Trophoblast cell (in vitro differentiated cells and primary cell): ENCODE measurements at regions not wholly inside any gene's neighbourhood (a gene's known extent, or its start where the extent isn't known, plus 50 kb on each side); places are given as distances from the start of the nearest gene placed in this dataset.

Experiments
- DNase-seq, 2 donors: peaks; one replicate each; pipeline ENCODE4 v3.0.0-alpha.2; 2016
- H2AFZ ChIP-seq: 2 replicates; pipeline ENCODE4 v1.6.1; 2013; ENCODE audit warnings: low read length, moderate library complexity, mild to moderate bottlenecking; ENCODE audit not compliant: insufficient read depth, poor library complexity
- H2AK5ac ChIP-seq: 2 replicates; pipeline ENCODE4 v1.6.1; 2013; ENCODE audit warnings: mild to moderate bottlenecking, low read length
- H2BK120ac ChIP-seq: 2 replicates; pipeline ENCODE4 v1.6.1; 2013; ENCODE audit warnings: low read length, mild to moderate bottlenecking, moderate library complexity; ENCODE audit not compliant: insufficient read depth, poor library complexity
- H2BK12ac ChIP-seq: 2 replicates; pipeline ENCODE4 v1.6.1; 2013; ENCODE audit warnings: mild to moderate bottlenecking, low read length, moderate library complexity
- H2BK5ac ChIP-seq: 2 replicates; pipeline ENCODE4 v1.6.1; 2013; ENCODE audit warnings: low read length, low read depth, moderate library complexity, mild to moderate bottlenecking; ENCODE audit not compliant: poor library complexity
- H3K14ac ChIP-seq: 2 replicates; pipeline ENCODE4 v1.6.1; 2013; ENCODE audit warnings: mild to moderate bottlenecking, low read length
- H3K18ac ChIP-seq: 2 replicates; pipeline ENCODE4 v1.6.1; 2013; ENCODE audit warnings: mild to moderate bottlenecking, low read length
- H3K23ac ChIP-seq: 2 replicates; pipeline ENCODE4 v1.6.1; 2013; ENCODE audit warnings: low read length
- H3K27ac ChIP-seq: 2 replicates; pipeline ENCODE4 v1.5.1; 2013; ENCODE audit warnings: low read depth, mild to moderate bottlenecking, inconsistent platforms, low read length, moderate library complexity
- H3K27me3 ChIP-seq: 2 replicates; pipeline ENCODE4 v1.6.1; 2013; ENCODE audit warnings: inconsistent platforms, mild to moderate bottlenecking, low read length, moderate library complexity; ENCODE audit not compliant: insufficient read depth
- H3K36me3 ChIP-seq, 2 experiments: 1 replicate in 1 of 2; 2 replicates in 1 of 2; pipeline ENCODE4 v1.6.1; 2013; ENCODE audit warnings: low read length in 2 of 2, mild to moderate bottlenecking in 2 of 2, moderate library complexity in 1 of 2; ENCODE audit not compliant: insufficient read depth in 2 of 2, control insufficient read depth in 1 of 2
- H3K4ac ChIP-seq: 2 replicates; pipeline ENCODE4 v1.6.1; 2013; ENCODE audit warnings: low read depth, mild to moderate bottlenecking, low read length, moderate library complexity
- H3K4me1 ChIP-seq, 2 experiments: 1 replicate in 1 of 2; 2 replicates in 1 of 2; pipeline ENCODE4 v1.6.1; 2013; ENCODE audit warnings: low read length in 2 of 2, mild to moderate bottlenecking in 2 of 2, moderate library complexity in 1 of 2; ENCODE audit not compliant: insufficient read depth in 2 of 2, control insufficient read depth in 1 of 2
- H3K4me2 ChIP-seq: 2 replicates; pipeline ENCODE4 v1.6.1; 2013; ENCODE audit warnings: inconsistent platforms, mild to moderate bottlenecking, low read length, moderate library complexity
- H3K4me3 ChIP-seq: 2 replicates; pipeline ENCODE4 v1.5.1; 2013; ENCODE audit warnings: mild to moderate bottlenecking, low read depth, low read length, inconsistent platforms
- H3K79me1 ChIP-seq: one replicate; pipeline ENCODE4 v1.6.1; 2013; ENCODE audit warnings: low read length
- H3K79me2 ChIP-seq: 2 replicates; pipeline ENCODE4 v1.6.1; 2013; ENCODE audit warnings: low read length, mild to moderate bottlenecking; ENCODE audit not compliant: control insufficient read depth, insufficient read depth, poor library complexity
- H3K9ac ChIP-seq: 2 replicates; pipeline ENCODE4 v1.6.1; 2013; ENCODE audit warnings: mild to moderate bottlenecking, low read length
- H3K9me3 ChIP-seq: 2 replicates; pipeline ENCODE4 v1.6.1; 2013; ENCODE audit warnings: low read depth, mild to moderate bottlenecking, control low read depth, inconsistent platforms, low read length; ENCODE audit not compliant: insufficient read depth
- H4K12ac ChIP-seq: 2 replicates; pipeline ENCODE4 v1.6.1; 2013; ENCODE audit warnings: low read depth, mild to moderate bottlenecking, low read length, moderate library complexity
- H4K8ac ChIP-seq: 2 replicates; pipeline ENCODE4 v1.6.1; 2013; ENCODE audit warnings: low read depth, mild to moderate bottlenecking, low read length, moderate library complexity
- H4K91ac ChIP-seq: one replicate; pipeline ENCODE4 v1.6.1; 2013; ENCODE audit warnings: low read depth, mild to moderate bottlenecking, low read length, moderate library complexity
- WGBS: extraction: QIAGEN DNeasy Blood & Tissue Kit; methylation state at CpG from one replicate; pipeline ENCODE4 v1.1.7; 2013; ENCODE audit warnings: missing lambda C conversion rate; ENCODE audit not compliant: insufficient read length, insufficient coverage; ENCODE audit errors: extremely low coverage; 5-methylcytosine and 5-hydroxymethylcytosine counted together

DNA sequence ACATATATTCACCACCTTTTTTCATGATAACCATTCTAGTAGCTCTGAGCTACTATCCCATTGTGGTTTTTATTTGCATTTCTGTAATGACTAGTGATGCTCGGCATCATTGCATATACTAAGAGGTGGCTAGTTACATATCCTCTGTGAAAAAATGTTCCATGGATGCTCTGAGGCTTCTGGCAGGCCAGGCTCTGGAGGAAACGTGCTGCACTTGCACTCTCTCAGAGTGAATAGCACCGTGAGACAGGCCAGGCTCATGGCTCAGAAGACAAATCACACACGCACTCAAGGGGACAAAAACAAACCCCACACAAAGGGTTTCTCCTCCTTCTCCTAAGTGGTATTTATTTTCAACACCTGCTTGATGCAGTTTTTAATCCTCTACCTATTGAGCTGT lies 1085.3 kb upstream of the CNTNAP5 start:
- Histone ChIP-seq H3K4me2 (no peak overlapping the region), H4K8ac (no peak overlapping the region), H3K27me3 (no peaks in the 10 kb centered on the region), H3K79me1 (no peaks in the 10 kb centered on the region), H2AFZ (no peak overlapping the region), H3K9me3 (no peaks in the 10 kb centered on the region), H2BK120ac (no peak overlapping the region), H3K36me3 (no peaks in the 10 kb centered on the region), H3K79me2 (no peaks in the 10 kb centered on the region), H3K14ac (no peak overlapping the region), H3K23ac (no peak overlapping the region), H2BK12ac (no peak overlapping the region), H3K18ac (no peak overlapping the region), H3K4me1 (no peaks in the 10 kb centered on the region), H4K12ac (no peak overlapping the region), H3K27ac (no peak overlapping the region), H3K9ac (no peak overlapping the region), H2BK5ac (no peak overlapping the region), H2AK5ac (no peak overlapping the region), H3K4me3 (no peak overlapping the region), H4K91ac (no peak overlapping the region), H3K4ac (no peak overlapping the region)
- DNase-seq, result no peak
- WGBS, result no CpG with 5 or more reads among the region's 4 CpGs

DNA sequence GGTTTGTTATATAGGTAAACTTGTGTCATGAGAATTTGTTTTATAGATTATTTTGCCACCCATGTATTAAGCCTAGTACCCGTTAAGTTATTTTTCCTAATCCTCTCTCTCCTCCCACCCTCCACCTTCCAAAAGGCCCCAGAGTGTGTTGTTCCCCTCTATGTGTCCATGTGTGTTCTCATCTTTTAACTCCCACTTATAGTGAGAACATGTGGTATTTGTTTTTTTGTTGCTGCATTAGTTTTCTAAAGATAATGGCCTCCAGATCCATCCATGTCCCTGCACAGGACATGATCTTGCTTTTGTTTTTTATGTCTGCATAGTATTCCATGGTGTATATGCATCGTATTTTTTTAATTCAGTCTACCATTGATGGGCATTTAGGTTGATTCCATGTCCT lies 1075.6 kb upstream of the CNTNAP5 start:
- Histone ChIP-seq H3K79me2 (no peaks in the 10 kb centered on the region), H3K18ac (no peak overlapping the region), H2AFZ (no peak overlapping the region), H3K79me1 (no peaks in the 10 kb centered on the region), H3K9me3 (no peaks in the 10 kb centered on the region), H3K4me1 (no peaks in the 10 kb centered on the region), H4K12ac (no peak overlapping the region), H3K36me3 (no peaks in the 10 kb centered on the region), H4K8ac (no peak overlapping the region), H4K91ac (no peak overlapping the region), H3K14ac (no peak overlapping the region), H3K4me3 (no peak overlapping the region), H2AK5ac (no peak overlapping the region), H3K23ac (no peak overlapping the region), H3K9ac (no peak overlapping the region), H2BK120ac (no peak overlapping the region), H3K27ac (no peak overlapping the region), H2BK12ac (no peak overlapping the region), H3K4me2 (no peak overlapping the region), H3K4ac (no peak overlapping the region), H3K27me3 (no peaks in the 10 kb centered on the region), H2BK5ac (no peak overlapping the region)
- no CpG with 5 or more reads among the region's 2 CpGs for WGBS
- DNase-seq, result no peak

DNA sequence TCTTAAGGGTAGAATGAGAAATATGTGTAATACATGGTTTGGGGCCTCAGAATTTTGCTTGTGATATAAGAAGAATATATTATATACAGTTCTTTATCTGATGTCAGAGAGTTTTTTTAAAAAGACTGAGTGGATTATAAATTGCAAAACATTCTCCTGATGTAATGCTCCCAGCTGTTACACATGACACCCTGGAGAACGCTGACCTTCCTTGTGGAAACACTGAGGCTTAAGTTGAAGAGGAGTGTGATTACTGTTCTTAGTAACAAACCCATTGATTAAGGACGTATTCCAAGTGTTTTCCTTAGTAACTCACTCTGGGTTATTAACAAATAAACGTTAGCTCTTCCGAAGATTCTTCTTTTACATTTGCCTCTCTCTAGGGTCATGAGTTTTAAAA lies 1069.3 kb upstream of the CNTNAP5 start:
- whole genome bisulfite sequencing, result no CpG with 5 or more reads among the region's 4 CpGs
- H3K4me3 ChIP-seq, result no peak overlapping the region

DNA sequence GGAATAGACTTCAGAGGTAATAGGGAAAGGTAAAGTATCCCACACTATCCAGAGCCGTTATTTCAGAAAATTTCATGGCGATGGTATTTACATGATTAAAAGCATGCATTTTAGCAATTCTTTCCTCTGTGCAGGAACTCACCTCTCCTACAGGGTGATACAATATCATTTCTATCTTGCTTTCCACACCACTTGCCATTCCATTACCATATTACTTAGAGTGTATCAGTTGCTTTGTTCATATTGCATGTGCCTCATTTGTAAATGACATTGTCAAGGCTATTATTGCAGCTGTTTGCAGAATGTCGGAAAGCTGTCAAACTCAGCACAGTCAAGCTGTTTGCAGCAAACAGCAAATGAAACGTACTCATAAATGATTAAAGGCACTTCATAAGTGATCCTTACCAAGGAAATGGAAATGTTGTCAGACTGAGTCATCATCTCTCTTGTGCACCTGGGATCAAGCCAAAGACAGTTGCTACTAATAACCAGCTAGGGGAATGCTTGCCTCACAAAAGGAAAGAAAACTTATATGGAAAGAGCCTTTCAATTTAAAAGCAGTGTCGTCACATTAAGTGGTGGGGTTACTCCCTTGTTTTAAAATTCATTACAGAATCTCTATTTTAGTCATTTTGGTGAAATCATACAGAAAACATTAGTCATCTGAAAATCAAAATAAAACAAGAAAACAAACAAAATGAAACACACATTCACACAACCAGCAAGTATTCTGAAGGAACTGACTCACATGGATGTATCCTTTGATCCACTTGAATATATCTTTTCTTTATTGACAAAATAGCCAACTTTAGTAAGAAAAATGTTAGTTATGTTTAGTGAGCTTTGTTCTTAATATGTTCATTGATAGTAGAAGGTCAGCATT lies 1064.1 kb upstream of the CNTNAP5 start:
- Histone ChIP-seq H3K23ac (no peak overlapping the region), H3K18ac (no peak overlapping the region), H3K9me3 (no peaks in the 10 kb centered on the region), H3K36me3 (no peaks in the 10 kb centered on the region), H3K9ac (no peak overlapping the region), H3K4me2 (no peak overlapping the region), H2BK12ac (no peak overlapping the region), H3K27me3 (no peaks in the 10 kb centered on the region), H4K8ac (no peak overlapping the region), H4K91ac (no peak overlapping the region), H2AFZ (no peak overlapping the region), H2BK5ac (no peak overlapping the region), H3K27ac (no peak overlapping the region), H4K12ac (no peak overlapping the region), H3K4ac (no peak overlapping the region), H3K79me2 (no peaks in the 10 kb centered on the region), H3K4me3 (no peak overlapping the region), H2AK5ac (no peak overlapping the region), H3K79me1 (no peaks in the 10 kb centered on the region), H2BK120ac (no peak overlapping the region), H3K4me1 (no peaks in the 10 kb centered on the region), H3K14ac (no peak overlapping the region)
- no CpG with 5 or more reads among the region's 5 CpGs for WGBS
- peak in 1 of 2 donors; percentile 1 for DNase-seq

More for the DNA sequence above, 1069.3 kb upstream of the CNTNAP5 start:
- Histone ChIP-seq H3K14ac (no peak overlapping the region), H3K79me2 (no peaks in the 10 kb centered on the region), H3K36me3 (no peaks in the 10 kb centered on the region), H3K4me1 (no peaks in the 10 kb centered on the region), H2AFZ (no peak overlapping the region), H2BK120ac (no peak overlapping the region), H2BK12ac (no peak overlapping the region), H3K23ac (no peak overlapping the region), H3K4ac (no peak overlapping the region), H4K8ac (no peak overlapping the region), H3K9me3 (no peaks in the 10 kb centered on the region), H2AK5ac (no peak overlapping the region), H3K27ac (no peak overlapping the region), H3K27me3 (no peaks in the 10 kb centered on the region), H3K18ac (no peak overlapping the region), H3K9ac (no peak overlapping the region), H3K79me1 (no peaks in the 10 kb centered on the region), H3K4me2 (no peak overlapping the region), H4K91ac (no peak overlapping the region), H4K12ac (no peak overlapping the region), H2BK5ac (no peak overlapping the region)
- DNase-seq, result no peak
